Mammary epithelial cell (primary cell): ENCODE measurements at regions not wholly inside any gene's neighbourhood (a gene's known extent, or its start where the extent isn't known, plus 50 kb on each side); places are given as distances from the start of the nearest gene placed in this dataset.

Source experiments
- CTCF ChIP-seq, 2 donors: IDR thresholded peaks in 1 of 2; conservative IDR thresholded peaks in 1 of 2; 2 replicates each; pipeline ENCODE4 v1.5.1; 2011 to 2012; ENCODE audit warnings: inconsistent platforms in 2 of 2, low read length in 2 of 2, mild to moderate bottlenecking in 2 of 2, control low read depth in 1 of 2, low read depth in 1 of 2; ENCODE audit not compliant: insufficient read depth in 1 of 2; ENCODE audit errors: extremely low read depth in 1 of 2
- EZH2 ChIP-seq: IDR thresholded peaks from 2 replicates; pipeline ENCODE4 v1.6.1; 2012; ENCODE audit warnings: low read length, inconsistent platforms, borderline replicate concordance

GRCh38 chr20:1828786-1829131 is 66.4 kb upstream of the SIRPA start:
- TF ChIP-seq CTCF (conservative IDR thresholded peaks at IDR 0.05 in 1 of 2, IDR thresholded peaks at IDR 0.05 in 1 of 2; ENCODE audit: extremely low read depth in 1 of 2, insufficient read depth in 1 of 2, low read depth in 1 of 2, low read length in 2 of 2) (no peak), EZH2 (no peak)
